ENCODE measurements at regions not wholly inside any gene's neighbourhood (a gene's known extent, or its start where the extent isn't known, plus 50 kb on each side); places are given as distances from the start of the nearest gene placed in this dataset.

- peak; percentile 79 to 84 for DNase-seq (ENCODE audit: low read depth in 1 of 2, low spot score in 2 of 2)
- Histone ChIP-seq H3K27me3 (replicated peaks) (no peaks in the 10 kb centered on the region), H3K4me1 (replicated peaks) (peaks cover 20% of the 10 kb centered on the region), H3K36me3 (no peaks in the 10 kb centered on the region), H3K4me3 (no peak overlapping the region), H3K27ac (peak overlapping the region; percentile 46), H3K9me3 (replicated peaks) (peaks cover 3% of the 10 kb centered on the region; the same call in 1 of the 2 replicates)
Measured at GRCh38 chr5:71830681-71831539, 111.8 kb downstream of the CARTPT start.

GRCh38 chr5:71832812-71833715 is 114.0 kb downstream of the CARTPT start:
- DNase-seq (ENCODE audit: low read depth in 1 of 2, low spot score in 2 of 2), result no peak
- Histone ChIP-seq H3K9me3 (replicated peaks) (no peaks in the 10 kb centered on the region), H3K4me3 (no peak overlapping the region), H3K27ac (no peak overlapping the region), H3K4me1 (replicated peaks) (peaks cover 20% of the 10 kb centered on the region), H3K36me3 (no peaks in the 10 kb centered on the region), H3K27me3 (replicated peaks) (no peaks in the 10 kb centered on the region)

GRCh38 chr5:71834601-71835000 is 115.5 kb downstream of the CARTPT start:
- Histone ChIP-seq H3K36me3 (no peaks in the 10 kb centered on the region), H3K4me3 (no peak overlapping the region), H3K4me1 (replicated peaks) (peaks cover 20% of the 10 kb centered on the region), H3K27ac (no peak overlapping the region), H3K27me3 (replicated peaks) (no peaks in the 10 kb centered on the region), H3K9me3 (replicated peaks) (no peaks in the 10 kb centered on the region)
- no peak for DNase-seq (ENCODE audit: low read depth in 1 of 2, low spot score in 2 of 2)

GRCh38 chr5:71836084-71836483 is 117.0 kb downstream of the CARTPT start:
- Histone ChIP-seq H3K4me1 (replicated peaks) (peaks cover 6% of the 10 kb centered on the region), H3K9me3 (replicated peaks) (no peaks in the 10 kb centered on the region), H3K27ac (no peak overlapping the region), H3K4me3 (no peak overlapping the region), H3K36me3 (no peaks in the 10 kb centered on the region), H3K27me3 (replicated peaks) (no peaks in the 10 kb centered on the region)
- peak in 1 of 2 experiments; percentile 19 for DNase-seq (ENCODE audit: low read depth in 1 of 2, low spot score in 2 of 2)

DNA sequence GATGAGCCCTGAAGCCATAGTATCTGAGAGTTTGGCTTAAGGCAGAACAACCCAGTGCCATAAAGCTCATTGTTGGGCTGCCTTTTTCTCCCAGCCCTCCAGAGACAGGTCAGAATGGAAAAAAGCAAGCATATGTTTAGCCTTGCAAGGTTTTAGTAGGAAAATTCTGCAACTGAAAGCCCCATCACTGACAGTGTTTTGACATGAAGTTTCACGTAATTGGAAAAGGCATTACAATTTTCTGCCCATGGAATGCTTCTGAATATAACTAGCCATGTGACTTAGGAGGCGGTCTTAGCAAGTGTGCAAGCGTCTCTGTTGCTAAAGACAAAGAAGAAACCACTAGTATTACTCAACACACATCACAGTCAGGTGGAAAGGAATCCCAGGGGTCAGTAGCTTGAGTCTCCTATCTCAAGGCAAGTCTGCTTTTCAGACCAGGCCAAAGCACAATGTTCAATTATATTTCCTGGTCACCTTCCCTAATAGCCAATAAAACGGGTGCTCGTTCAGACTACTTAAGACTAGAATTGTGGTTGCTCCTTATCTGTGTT is 117.6 kb downstream of the CARTPT start:
- DNase-seq (ENCODE audit: low read depth in 1 of 2, low spot score in 2 of 2), result no peak
- no peak overlapping the region for H3K27ac ChIP-seq
- peaks cover under 1% of the 10 kb centered on the region for H3K4me1 ChIP-seq (replicated peaks)
- no peaks in the 10 kb centered on the region for H3K27me3 ChIP-seq (replicated peaks)
- H3K4me3 ChIP-seq, result no peak overlapping the region
- no peaks in the 10 kb centered on the region for H3K9me3 ChIP-seq (replicated peaks)
- no peaks in the 10 kb centered on the region for H3K36me3 ChIP-seq

DNA sequence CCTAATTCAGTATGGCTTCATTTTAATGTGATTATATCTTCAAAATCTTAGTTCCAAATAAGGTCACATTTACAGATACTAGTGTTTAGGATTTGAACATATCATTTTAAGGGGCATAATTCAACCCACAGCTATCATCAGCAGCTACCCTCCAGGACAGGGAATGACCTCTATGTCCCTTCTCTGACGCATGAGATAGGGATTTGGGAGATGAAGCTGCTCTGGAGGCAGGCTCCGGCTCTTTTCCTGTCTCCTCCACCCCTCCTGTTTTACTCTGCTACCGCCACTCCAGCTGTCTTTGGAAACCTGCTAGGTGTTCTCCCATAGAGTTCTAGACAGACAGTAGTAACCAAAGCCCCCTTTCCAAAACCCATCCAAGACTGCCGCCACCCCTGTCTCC is 119.2 kb downstream of the CARTPT start:
- no peak overlapping the region for H3K27ac ChIP-seq
- H3K4me1 ChIP-seq (replicated peaks), result 0 out of 2 replicates have a peak, but pooled peaks cover 4% of the 10 kb centered on the region
- H3K9me3 ChIP-seq (replicated peaks), result no peaks in the 10 kb centered on the region

DNA sequence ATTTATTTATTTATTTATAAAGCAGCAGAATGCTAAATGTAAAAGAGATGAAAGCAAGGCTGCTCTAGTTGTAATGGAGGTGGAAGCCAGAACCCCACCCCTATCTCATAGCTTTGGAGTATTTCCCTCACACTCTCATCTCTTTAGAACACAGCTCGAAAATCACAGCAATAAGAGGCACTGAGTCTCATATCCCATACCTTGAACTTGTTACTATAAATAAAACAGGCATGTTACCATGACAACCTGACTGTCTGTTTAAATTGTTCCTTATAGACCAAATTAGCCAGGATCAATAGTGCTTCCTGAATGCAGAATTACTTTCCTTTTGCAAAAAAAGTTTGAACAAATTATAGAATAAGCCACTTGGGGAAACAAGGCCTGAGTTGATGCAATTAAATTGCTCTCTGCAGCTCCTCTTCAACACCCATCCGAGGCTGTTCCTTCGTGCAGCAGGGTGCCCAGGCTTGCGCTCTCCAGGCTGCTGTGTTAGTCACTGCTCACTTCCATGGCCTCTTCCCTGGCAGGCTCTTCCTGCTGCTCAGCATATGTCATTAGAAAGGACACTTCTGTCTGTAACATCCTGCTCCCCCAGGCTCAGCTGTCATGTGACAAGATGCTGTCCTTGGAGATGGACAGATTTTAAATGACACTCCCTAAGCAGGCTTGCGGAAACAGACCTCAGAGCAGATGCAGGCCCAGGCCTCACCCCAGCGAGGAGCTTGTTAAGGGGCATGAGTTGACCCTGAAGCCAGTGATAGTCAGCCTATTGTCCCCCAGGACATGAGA is 120.2 kb downstream of the CARTPT start:
- no peaks in the 10 kb centered on the region for H3K27me3 ChIP-seq (replicated peaks)
- H3K4me1 ChIP-seq (replicated peaks), result 0 out of 2 replicates have a peak, but pooled peaks cover 4% of the 10 kb centered on the region
- no peaks in the 10 kb centered on the region for H3K36me3 ChIP-seq
- H3K9me3 ChIP-seq (replicated peaks), result no peaks in the 10 kb centered on the region
- no peak for DNase-seq (ENCODE audit: low read depth in 1 of 2, low spot score in 2 of 2)
- no peak overlapping the region for H3K27ac ChIP-seq
- no peak overlapping the region for H3K4me3 ChIP-seq

More for the DNA sequence above, 119.2 kb downstream of the CARTPT start:
- Histone ChIP-seq H3K36me3 (no peaks in the 10 kb centered on the region), H3K4me3 (no peak overlapping the region), H3K27me3 (replicated peaks) (no peaks in the 10 kb centered on the region)
- no peak for DNase-seq (ENCODE audit: low read depth in 1 of 2, low spot score in 2 of 2)

- H3K36me3 ChIP-seq, result no peaks in the 10 kb centered on the region
- no peaks in the 10 kb centered on the region for H3K9me3 ChIP-seq (replicated peaks)
- H3K4me1 ChIP-seq (replicated peaks), result 0 out of 2 replicates have a peak, but pooled peaks cover 4% of the 10 kb centered on the region
- no peak overlapping the region for H3K27ac ChIP-seq
- H3K4me3 ChIP-seq, result no peak overlapping the region
- DNase-seq (ENCODE audit: low read depth in 1 of 2, low spot score in 2 of 2), result no peak
- no peaks in the 10 kb centered on the region for H3K27me3 ChIP-seq (replicated peaks)
Measured at GRCh38 chr5:71841107-71841506, 122.0 kb downstream of the CARTPT start.

DNA sequence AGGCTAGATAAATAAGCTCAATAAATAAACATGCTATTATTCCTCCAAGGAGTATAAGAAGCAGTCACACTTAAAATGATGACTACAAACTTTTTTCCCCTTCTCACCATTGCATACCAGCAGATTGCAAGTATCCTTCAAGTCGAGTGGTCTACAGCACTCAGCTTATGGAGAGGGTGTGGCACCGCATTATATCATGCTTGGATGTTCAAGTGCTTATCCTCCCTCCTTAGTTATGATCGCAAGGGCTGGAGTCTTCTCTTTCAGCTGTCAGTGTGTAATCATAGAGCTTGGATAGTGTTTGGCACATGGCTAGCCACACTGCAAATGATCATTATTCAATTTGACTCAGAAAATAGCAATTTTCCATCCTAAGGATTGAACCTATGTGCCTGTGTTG is 124.0 kb downstream of the CARTPT start:
- H3K27me3 ChIP-seq (replicated peaks), result no peaks in the 10 kb centered on the region
- no peak overlapping the region for H3K27ac ChIP-seq
- H3K4me1 ChIP-seq (replicated peaks), result 0 out of 2 replicates have a peak, but pooled peaks cover 4% of the 10 kb centered on the region
- H3K4me3 ChIP-seq, result no peak overlapping the region
- no peak for DNase-seq (ENCODE audit: low read depth in 1 of 2, low spot score in 2 of 2)
- H3K36me3 ChIP-seq, result no peaks in the 10 kb centered on the region
- H3K9me3 ChIP-seq (replicated peaks), result no peaks in the 10 kb centered on the region

GRCh38 chr5:71844862-71845261 is 125.8 kb downstream of the CARTPT start:
- Histone ChIP-seq H3K4me1 (replicated peaks) (0 out of 2 replicates have a peak, but pooled peaks cover 4% of the 10 kb centered on the region), H3K4me3 (no peak overlapping the region), H3K27me3 (replicated peaks) (no peaks in the 10 kb centered on the region), H3K27ac (no peak overlapping the region), H3K9me3 (replicated peaks) (peaks cover 2% of the 10 kb centered on the region), H3K36me3 (no peaks in the 10 kb centered on the region)
- DNase-seq (ENCODE audit: low read depth in 1 of 2, low spot score in 2 of 2), result no peak

- no peak for DNase-seq (ENCODE audit: low read depth in 1 of 2, low spot score in 2 of 2)
- Histone ChIP-seq H3K4me1 (replicated peaks) (no peaks in the 10 kb centered on the region), H3K9me3 (replicated peaks) (no peaks in the 10 kb centered on the region), H3K36me3 (no peaks in the 10 kb centered on the region), H3K27ac (no peak overlapping the region), H3K27me3 (replicated peaks) (no peaks in the 10 kb centered on the region), H3K4me3 (no peak overlapping the region)
Measured at GRCh38 chr5:71859515-71859914, 140.4 kb downstream of the CARTPT start.

- H3K4me3 ChIP-seq, result no peak overlapping the region
- no peaks in the 10 kb centered on the region for H3K9me3 ChIP-seq (replicated peaks)
- DNase-seq (ENCODE audit: low read depth in 1 of 2, low spot score in 2 of 2), result no peak
Measured at GRCh38 chr5:71860048-71860447, 141.0 kb downstream of the CARTPT start.

DNA sequence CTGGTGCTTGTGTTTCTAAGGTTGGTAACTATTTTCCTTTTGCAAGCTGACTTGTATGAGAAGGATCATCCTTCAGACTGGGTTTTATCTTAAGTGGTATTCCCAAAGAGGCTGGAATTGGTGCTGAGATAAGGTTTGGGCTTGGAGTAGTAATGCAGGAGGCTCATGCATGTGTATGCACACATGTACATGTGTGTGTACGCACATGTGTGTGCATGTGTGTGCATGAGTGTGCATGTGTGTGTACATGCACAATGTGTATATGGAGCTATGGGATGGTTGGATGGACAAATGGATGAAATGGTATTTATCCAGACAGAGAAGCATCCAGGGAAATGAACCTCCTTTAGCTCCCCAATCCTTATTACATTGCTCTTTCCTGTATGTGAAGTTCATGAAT is 142.6 kb downstream of the CARTPT start:
- H3K36me3 ChIP-seq, result no peaks in the 10 kb centered on the region
- H3K4me1 ChIP-seq (replicated peaks), result peaks cover 11% of the 10 kb centered on the region

More at GRCh38 chr5:71860048-71860447, 141.0 kb downstream of the CARTPT start:
- H3K27ac ChIP-seq, result no peak overlapping the region
- no peaks in the 10 kb centered on the region for H3K27me3 ChIP-seq (replicated peaks)
- H3K36me3 ChIP-seq, result no peaks in the 10 kb centered on the region
- peaks cover 3% of the 10 kb centered on the region for H3K4me1 ChIP-seq (replicated peaks)

More for the DNA sequence above, 142.6 kb downstream of the CARTPT start:
- no peak overlapping the region for H3K27ac ChIP-seq
- H3K4me3 ChIP-seq, result no peak overlapping the region
- no peak for DNase-seq (ENCODE audit: low read depth in 1 of 2, low spot score in 2 of 2)
- H3K27me3 ChIP-seq (replicated peaks), result no peaks in the 10 kb centered on the region
- H3K9me3 ChIP-seq (replicated peaks), result no peaks in the 10 kb centered on the region
